IMR-90 (cell line): ENCODE measurements at regions not wholly inside any gene's neighbourhood (a gene's known extent, or its start where the extent isn't known, plus 50 kb on each side); places are given as distances from the start of the nearest gene placed in this dataset.

Experiments
- ATAC-seq: fragments of 200-7000 bp; cut with Tn5 transposase; 2 replicates; pipeline ENCODE4 v1.9.1; 2020; ENCODE audit warnings: low read depth, mild to moderate bottlenecking, moderate library complexity
- BruUV-seq: library from RNA; stranded (reverse); fragments of 400-500 nt; replicated peaks from 2 replicates; lab custom pipeline; 2021; lab: Mats Ljungman, UMichigan
- CTCF ChIA-PET: fragments of 300-600 bp; formaldehyde crosslinking; extraction: SDS; loops from one replicate; lab custom pipeline; 2021; ENCODE audit warnings: antibody characterized with exemption; lab: Yijun Ruan, JAX
- POLR2A ChIA-PET: fragments of 300-600 bp; sonication (Branson Sonifier 250); formaldehyde crosslinking; loops from one replicate; lab custom pipeline; 2022; ENCODE audit warnings: antibody characterized with exemption; ENCODE audit not compliant: unreplicated experiment; lab: Charles Lee
- DNase-seq: peaks from one replicate; pipeline ENCODE4 v3.0.0; 2013
- H2AFZ ChIP-seq: replicated peaks from 2 replicates; pipeline ENCODE3; 2013; ENCODE audit warnings: low read length, mild to moderate bottlenecking; ENCODE audit not compliant: poor library complexity
- H2AK5ac ChIP-seq: 2 replicates; pipeline ENCODE4 v1.6.1; 2013; ENCODE audit warnings: low read depth, low read length, inconsistent platforms
- H2AK9ac ChIP-seq: replicated peaks from 2 replicates; pipeline ENCODE3; 2013; ENCODE audit warnings: mild to moderate bottlenecking, low read depth, low read length, moderate library complexity; ENCODE audit not compliant: poor library complexity
- H2BK120ac ChIP-seq: 2 replicates; pipeline ENCODE4 v1.6.1; 2013; ENCODE audit warnings: low read depth, low read length, inconsistent platforms
- H2BK15ac ChIP-seq: 3 replicates; pipeline ENCODE4 v1.6.1; 2013; ENCODE audit warnings: low read depth, low read length, inconsistent platforms
- H2BK20ac ChIP-seq: 2 replicates; pipeline ENCODE4 v1.6.1; 2013; ENCODE audit warnings: low read depth, mild to moderate bottlenecking, inconsistent platforms, low read length, moderate library complexity
- H2BK5ac ChIP-seq: 2 replicates; pipeline ENCODE4 v1.6.1; 2013; ENCODE audit warnings: mild to moderate bottlenecking, low read depth, low read length, inconsistent platforms; ENCODE audit not compliant: poor library complexity, severe bottlenecking
- H3K14ac ChIP-seq: replicated peaks from 2 replicates; pipeline ENCODE4 v1.6.1; 2013; ENCODE audit warnings: low read depth, low read length, inconsistent platforms
- H3K18ac ChIP-seq: 2 replicates; pipeline ENCODE4 v1.6.1; 2013; ENCODE audit warnings: low read depth, low read length, control low read depth
- H3K23ac ChIP-seq: 2 replicates; pipeline ENCODE4 v1.6.1; 2013; ENCODE audit warnings: low read depth, low read length, inconsistent platforms
- H3K27ac ChIP-seq: 2 replicates; pipeline ENCODE4 v1.5.1; 2013; ENCODE audit warnings: mild to moderate bottlenecking, control low read depth, low read length; ENCODE audit not compliant: insufficient read depth
- H3K27me3 ChIP-seq: 2 replicates; pipeline ENCODE4 v1.6.1; 2013; ENCODE audit warnings: low read length; ENCODE audit not compliant: control insufficient read depth, insufficient read depth
- H3K36me3 ChIP-seq: 2 replicates; pipeline ENCODE4 v1.6.1; 2013; ENCODE audit warnings: low read length, mixed read lengths; ENCODE audit not compliant: control insufficient read depth, insufficient read depth
- H3K4ac ChIP-seq: 2 replicates; pipeline ENCODE4 v1.6.1; 2013; ENCODE audit warnings: low read depth, low read length, inconsistent platforms
- H3K4me1 ChIP-seq: 2 replicates; pipeline ENCODE4 v1.6.1; 2013; ENCODE audit warnings: low read length, mixed read lengths; ENCODE audit not compliant: control insufficient read depth, insufficient read depth
- H3K4me2 ChIP-seq: 2 replicates; pipeline ENCODE4 v1.6.1; 2013; ENCODE audit warnings: low read depth, mild to moderate bottlenecking, control low read depth, low read length, moderate library complexity
- H3K4me3 ChIP-seq: 2 replicates; pipeline ENCODE4 v1.5.1; 2013; ENCODE audit warnings: low read depth, mild to moderate bottlenecking, control low read depth, low read length, moderate library complexity; ENCODE audit not compliant: insufficient read depth
- H3K56ac ChIP-seq: 2 replicates; pipeline ENCODE4 v1.6.1; 2013; ENCODE audit warnings: low read length, inconsistent platforms; ENCODE audit not compliant: insufficient read depth; ENCODE audit errors: extremely low read depth
- H3K79me1 ChIP-seq, 2 experiments: 2 replicates each; pipeline ENCODE4 v1.6.1; 2013; ENCODE audit warnings: low read length in 2 of 2, inconsistent platforms in 1 of 2, low read depth in 1 of 2
- H3K9ac ChIP-seq: 2 replicates; pipeline ENCODE4 v1.6.1; 2013; ENCODE audit warnings: low read depth, low read length, control low read depth
- H3K9me1 ChIP-seq: 2 replicates; pipeline ENCODE4 v1.6.1; 2013; ENCODE audit warnings: low read length, inconsistent platforms; ENCODE audit not compliant: insufficient read depth
- H3K9me3 ChIP-seq: 2 replicates; pipeline ENCODE4 v1.6.1; 2013; ENCODE audit warnings: low read length; ENCODE audit not compliant: control insufficient read depth, insufficient read depth
- H4K20me1 ChIP-seq: 2 replicates; pipeline ENCODE4 v1.6.1; 2013; ENCODE audit warnings: low read length, inconsistent platforms; ENCODE audit not compliant: insufficient read depth
- H4K5ac ChIP-seq: 2 replicates; pipeline ENCODE4 v1.6.1; 2013; ENCODE audit warnings: mild to moderate bottlenecking, low read depth, low read length, control low read depth
- H4K8ac ChIP-seq, 2 experiments: 2 replicates each; pipeline ENCODE4 v1.6.1; 2013; ENCODE audit warnings: low read depth in 2 of 2, low read length in 2 of 2, control low read depth in 1 of 2, inconsistent platforms in 1 of 2
- H4K91ac ChIP-seq: 2 replicates; pipeline ENCODE4 v1.6.1; 2013; ENCODE audit warnings: low read depth, low read length, inconsistent platforms; ENCODE audit not compliant: insufficient read depth
- BHLHE40 ChIP-seq: fragments of 150-350 bp; IDR thresholded peaks from 2 replicates; pipeline ENCODE4 v1.6.1; 2016; ENCODE audit warnings: mild to moderate bottlenecking, low read depth, low read length
- CTCF ChIP-seq: conservative IDR thresholded peaks from 2 replicates; pipeline ENCODE4 v1.5.1; 2012; ENCODE audit warnings: mild to moderate bottlenecking, low read depth, low read length, improper control_type of control experiment
- FOS ChIP-seq: fragments of 150-350 bp; IDR thresholded peaks from 2 replicates; pipeline ENCODE4 v1.6.1; 2016; ENCODE audit warnings: low read depth, low read length
- NFE2L2 ChIP-seq: fragments of 150-350 bp; IDR thresholded peaks from 2 replicates; pipeline ENCODE4 v1.6.1; 2016; ENCODE audit warnings: low read depth, mild to moderate bottlenecking, low read length
- RAD21 ChIP-seq: IDR thresholded peaks from 2 replicates; pipeline ENCODE4 v1.6.1; 2012; ENCODE audit warnings: low read length, improper control_type of control experiment
- USF2 ChIP-seq: fragments of 150-350 bp; IDR thresholded peaks from 2 replicates; pipeline ENCODE4 v1.6.1; 2017; ENCODE audit warnings: mild to moderate bottlenecking, antibody characterized with exemption, low read length, low read depth
- WGBS, 2 experiments: methylation state at CpG; one replicate each; pipeline versions ENCODE4 v1.1.5 to v1.1.7; 2013; ENCODE audit warnings: missing lambda C conversion rate in 2 of 2; ENCODE audit not compliant: insufficient read length in 1 of 2; ENCODE audit errors: extremely low coverage in 2 of 2; 5-methylcytosine and 5-hydroxymethylcytosine counted together
- dilution Hi-C: fragments of 300-500 bp; cut with HindIII; formaldehyde crosslinking; loops from one replicate; pipeline ENCODE4 v1.14.3; 2018; ENCODE audit warnings: low sequenced_read_pairs; ENCODE audit not compliant: unreplicated experiment
- in situ Hi-C: fragments of 300-500 bp; cut with MboI; formaldehyde crosslinking; loops from 3 replicates; pipeline ENCODE4 v1.14.3; 2019; ENCODE audit warnings: low sequenced_read_pairs, inconsistent platforms, mixed read lengths
- intact Hi-C: fragments of 100-400 bp; cut with micrococcal nuclease; formaldehyde crosslinking; loops from 2 replicates; pipeline ENCODE4 v1.10.0; 2022

GRCh38 chr6:135673501-135674309 is 176.2 kb upstream of the AHI1 start:
- BruUV-seq = no TSS peak
- peak overlapping the region; percentile 5; the same call in 1 of the 2 replicates for H3K23ac ChIP-seq
- POLR2A ChIA-PET = no interaction called here
- H3K4me3 ChIP-seq = no peak overlapping the region
- H4K20me1 ChIP-seq = no peaks in the 10 kb centered on the region
- no peaks in the 10 kb centered on the region for H3K27me3 ChIP-seq
- H3K18ac ChIP-seq = peak overlapping the region; percentile 66; the same call in 1 of the 2 replicates
- H3K14ac ChIP-seq = peak overlapping the region; percentile 86
- DNase-seq = peak; percentile 79
- H2AFZ ChIP-seq = peak overlapping the region; percentile 24
- WGBS, 2 experiments = 51% methylated on average over 6 of the region's 11 CpGs; no CpG with 5 or more reads in 1 of the 2 experiments
- peak overlapping the region; percentile 93 for H4K91ac ChIP-seq
- dilution Hi-C loops = no loop called here
- peak overlapping the region; percentile 6 for H2BK5ac ChIP-seq
- no peaks in the 10 kb centered on the region for H3K79me1 ChIP-seq
- peak overlapping the region; percentile 80 for H3K27ac ChIP-seq
- H3K9ac ChIP-seq = no peak overlapping the region
- CTCF ChIA-PET = no interaction called here
- H4K8ac ChIP-seq = peak overlapping the region; percentile 67 to 86
- peak overlapping the region; percentile 89; the same call in 2 of the 3 replicates for H2BK15ac ChIP-seq
- peaks cover 8% of the 10 kb centered on the region for H3K4me1 ChIP-seq
- intact Hi-C loops = no loop called here
- peaks cover 2% of the 10 kb centered on the region; the same call in 1 of the 2 replicates for H3K9me1 ChIP-seq
- H3K4ac ChIP-seq = peak overlapping the region; percentile 91
- TF ChIP-seq CTCF (no peak), FOS (peak; percentile 21; the same call in 1 of the 2 replicates), RAD21 (no peak), BHLHE40 (no peak), USF2 (no peak), NFE2L2 (no peak)
- in situ Hi-C loops = no loop called here
- H4K5ac ChIP-seq = peak overlapping the region; percentile 49; the same call in 1 of the 2 replicates
- peak overlapping the region; percentile 69 for H3K4me2 ChIP-seq
- no peak overlapping the region; the same call in 1 of the 2 replicates for H3K56ac ChIP-seq
- H2BK120ac ChIP-seq = peak overlapping the region; percentile 83
- H3K36me3 ChIP-seq = no peaks in the 10 kb centered on the region
- no peak overlapping the region for H2AK5ac ChIP-seq
- H2AK9ac ChIP-seq = no peak overlapping the region
- peaks cover 2% of the 10 kb centered on the region; the same call in 1 of the 2 replicates for H3K9me3 ChIP-seq
- H2BK20ac ChIP-seq = peak overlapping the region; percentile 81; the same call in 1 of the 2 replicates
- peak; percentile 46; the same call in 1 of the 2 replicates for ATAC-seq
